GM12892 (cell line): ENCODE measurements at regions not wholly inside any gene's neighbourhood (a gene's known extent, or its start where the extent isn't known, plus 50 kb on each side); places are given as distances from the start of the nearest gene placed in this dataset.

Experiments used
- DNase-seq: peaks from one replicate; pipeline ENCODE4 v3.0.0; 2011; ENCODE audit not compliant: insufficient read length
- FAIRE-seq: peaks from 2 replicates; lab custom pipeline; 2011; peaks lifted over from hg19 to GRCh38; lab: Jason Lieb, UNC
- POLR2A ChIP-seq: IDR thresholded peaks from 2 replicates; pipeline ENCODE4 v1.6.1; 2011; ENCODE audit warnings: low read depth, low read length, control low read depth
- POLR2AphosphoS5 ChIP-seq: IDR thresholded peaks from 2 replicates; pipeline ENCODE4 v1.6.1; 2011; ENCODE audit warnings: low read depth, low read length, control low read depth
- TAF1 ChIP-seq: IDR thresholded peaks from 2 replicates; pipeline ENCODE4 v1.6.1; 2011; ENCODE audit warnings: low read depth, mild to moderate bottlenecking, control low read depth, low read length, borderline replicate concordance

DNA sequence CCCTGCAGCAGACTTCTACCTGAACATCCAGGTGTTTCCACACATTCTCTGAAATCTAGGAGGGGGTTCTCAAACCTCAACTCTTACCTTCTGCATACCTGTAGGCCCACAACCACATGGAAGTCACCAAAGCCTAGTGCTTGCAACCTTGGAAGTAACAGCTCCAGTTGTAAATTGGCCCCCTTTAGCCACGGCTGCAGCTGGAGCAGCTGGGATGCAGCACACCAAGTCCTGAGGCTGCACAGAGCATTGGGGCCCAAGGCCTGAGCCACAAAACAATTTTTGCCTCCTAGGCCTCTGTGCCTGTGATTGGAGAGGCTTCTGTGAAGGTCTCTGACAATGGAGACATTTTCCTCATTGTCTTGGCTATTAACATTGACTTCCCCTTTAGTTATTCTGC is 772.4 kb upstream of the INTU start:
- no peak for DNase-seq
- FAIRE-seq: no peak
- TF ChIP-seq TAF1: no peak
- no peak for TF ChIP-seq POLR2A
- TF ChIP-seq POLR2AphosphoS5: no peak

DNA sequence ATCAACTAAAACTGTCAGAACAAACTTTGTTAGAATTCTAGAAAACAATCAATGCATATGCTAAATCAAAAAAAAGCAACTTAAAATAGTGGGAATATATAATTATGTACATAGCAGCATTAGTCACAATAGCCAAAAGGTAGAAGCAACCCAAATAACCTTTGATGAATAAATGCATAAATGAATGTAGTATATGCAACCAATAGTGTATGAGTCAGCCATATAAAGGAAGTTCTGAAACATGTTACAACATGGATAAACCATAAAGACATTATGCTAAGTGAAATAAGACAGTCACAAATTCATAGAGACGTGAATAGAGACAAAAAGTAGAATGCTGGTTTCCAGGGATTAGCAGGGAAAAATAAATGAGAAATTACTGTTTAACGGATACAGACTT is 762.8 kb upstream of the INTU start:
- DNase-seq: no peak
- no peak for TF ChIP-seq TAF1
- TF ChIP-seq POLR2AphosphoS5: no peak
- no peak for TF ChIP-seq POLR2A
- no peak for FAIRE-seq

DNA sequence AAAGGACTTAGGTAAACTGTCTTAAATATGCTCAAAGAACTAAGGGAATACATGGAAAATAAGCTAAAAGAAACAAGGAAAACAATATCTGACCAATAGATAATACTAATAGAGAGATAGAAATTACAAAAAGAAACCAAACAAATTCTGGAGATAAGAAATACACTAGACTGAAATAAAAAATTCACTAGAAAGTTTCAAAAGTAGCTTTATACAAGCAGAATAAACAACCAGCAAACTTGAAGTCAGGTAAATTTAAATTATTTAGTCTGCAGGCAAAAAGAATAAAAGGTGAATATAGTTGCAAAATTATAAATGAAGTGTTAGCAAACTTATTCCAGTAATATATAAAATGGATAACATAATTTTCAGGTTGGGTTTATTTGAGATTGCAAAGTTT is 760.9 kb upstream of the INTU start:
- FAIRE-seq: no peak
- DNase-seq: no peak
- TF ChIP-seq POLR2AphosphoS5 (no peak), TAF1 (no peak), POLR2A (no peak)

DNA sequence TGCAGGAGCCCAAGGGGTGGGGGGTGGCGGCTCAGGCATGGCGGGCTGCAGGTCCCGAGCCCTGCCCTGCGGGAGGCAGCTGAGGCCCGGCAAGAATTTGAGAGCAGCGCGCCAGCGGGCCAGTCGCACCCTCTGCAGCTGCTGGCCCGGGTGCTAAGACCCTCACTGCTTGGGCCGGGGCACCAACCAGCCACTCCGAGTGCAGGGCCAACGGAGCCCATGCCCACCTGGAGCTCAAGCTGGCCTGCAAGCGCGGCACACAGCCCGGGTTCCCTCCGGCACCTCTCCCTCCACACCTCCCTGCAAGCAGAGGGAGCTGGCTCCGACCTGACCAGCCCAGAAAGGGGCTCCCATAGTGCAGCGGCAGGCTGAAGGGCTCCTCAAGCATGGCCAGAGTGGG is 758.2 kb upstream of the INTU start:
- FAIRE-seq (no peak), DNase-seq (no peak)
- TF ChIP-seq POLR2AphosphoS5 (no peak), POLR2A (no peak), TAF1 (no peak)

DNA sequence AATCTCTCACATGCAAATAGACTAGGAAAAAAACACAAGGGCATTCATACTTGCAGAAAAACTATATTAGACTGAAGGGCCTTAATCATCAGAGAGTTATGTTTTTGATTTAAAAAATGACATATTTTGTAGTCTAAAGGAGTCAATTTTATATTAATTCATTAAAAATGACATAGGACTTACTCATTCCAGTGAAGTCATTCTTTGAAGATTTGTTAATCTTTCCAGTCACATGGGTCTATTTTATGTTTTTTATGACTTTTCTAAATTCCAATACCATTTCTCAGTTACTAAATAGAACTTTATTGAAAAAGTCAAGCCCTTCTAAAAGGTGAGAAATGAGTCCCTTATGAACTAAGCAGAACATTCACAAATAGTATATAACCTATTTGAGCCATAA is 743.8 kb upstream of the INTU start:
- no peak for TF ChIP-seq POLR2A
- no peak for TF ChIP-seq TAF1
- no peak for TF ChIP-seq POLR2AphosphoS5
- FAIRE-seq (no peak), DNase-seq (no peak)

DNA sequence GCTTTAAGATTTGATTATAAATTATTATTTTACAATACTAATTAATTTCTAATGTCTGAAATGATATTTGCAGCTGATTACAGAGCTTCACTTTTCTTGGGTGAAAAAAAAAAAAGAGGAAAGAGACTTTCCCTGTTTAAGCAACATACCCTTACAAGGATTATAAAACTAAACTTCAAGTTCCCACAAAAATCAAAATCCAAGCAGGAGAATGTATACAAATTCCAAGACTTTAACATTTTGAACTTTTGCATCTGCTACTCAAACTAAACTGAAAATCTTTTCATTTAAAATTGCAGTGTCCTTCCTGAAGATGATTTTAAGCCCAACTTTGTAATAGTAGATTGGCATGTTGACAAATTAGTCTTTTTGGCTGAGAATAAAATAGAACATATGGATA is 742.4 kb upstream of the INTU start:
- TF ChIP-seq POLR2A (no peak), TAF1 (no peak), POLR2AphosphoS5 (no peak)
- DNase-seq (no peak), FAIRE-seq (no peak)

DNA sequence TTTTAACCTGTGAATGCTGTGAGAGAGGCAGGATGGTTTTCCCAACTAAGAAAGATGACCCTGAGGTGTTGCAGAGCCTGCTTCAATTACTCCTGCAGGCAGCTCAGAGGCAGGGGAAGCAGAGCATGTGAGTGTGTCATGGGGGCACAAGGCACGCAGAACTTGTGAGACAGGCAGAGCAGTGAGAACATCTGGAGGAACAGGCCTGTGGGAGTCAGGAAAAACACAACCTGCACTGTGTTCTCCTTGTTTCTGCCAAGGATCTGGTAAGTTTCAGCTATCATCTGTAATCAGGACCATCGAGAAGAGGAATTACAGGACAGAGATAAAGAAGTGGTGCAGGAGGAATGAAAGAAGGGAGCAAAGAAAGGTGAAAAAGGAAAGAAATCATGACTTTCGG is 741.8 kb upstream of the INTU start:
- no peak for DNase-seq
- TF ChIP-seq POLR2A: no peak
- no peak for TF ChIP-seq TAF1
- TF ChIP-seq POLR2AphosphoS5: no peak
- FAIRE-seq: no peak

DNA sequence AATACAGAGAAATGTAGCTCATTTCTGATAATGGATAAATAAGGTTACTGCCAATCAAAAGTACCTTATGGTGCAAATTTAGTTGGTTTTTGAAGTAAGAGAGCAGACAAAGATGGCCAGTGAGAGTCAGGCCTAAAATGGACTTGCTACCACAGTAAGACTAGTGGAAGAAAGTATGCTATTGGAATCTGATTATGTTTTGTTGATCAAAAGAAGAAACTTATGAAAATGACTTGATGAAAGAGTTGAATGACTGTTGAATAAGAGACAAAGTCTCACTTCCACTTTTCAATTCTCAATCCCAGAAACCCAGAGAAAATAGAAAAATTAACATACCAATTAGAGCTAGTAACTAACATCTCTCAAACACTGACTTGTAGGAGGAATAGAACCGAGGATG is 737.8 kb upstream of the INTU start:
- DNase-seq (no peak), FAIRE-seq (no peak)
- no peak for TF ChIP-seq TAF1
- no peak for TF ChIP-seq POLR2A
- no peak for TF ChIP-seq POLR2AphosphoS5

DNA sequence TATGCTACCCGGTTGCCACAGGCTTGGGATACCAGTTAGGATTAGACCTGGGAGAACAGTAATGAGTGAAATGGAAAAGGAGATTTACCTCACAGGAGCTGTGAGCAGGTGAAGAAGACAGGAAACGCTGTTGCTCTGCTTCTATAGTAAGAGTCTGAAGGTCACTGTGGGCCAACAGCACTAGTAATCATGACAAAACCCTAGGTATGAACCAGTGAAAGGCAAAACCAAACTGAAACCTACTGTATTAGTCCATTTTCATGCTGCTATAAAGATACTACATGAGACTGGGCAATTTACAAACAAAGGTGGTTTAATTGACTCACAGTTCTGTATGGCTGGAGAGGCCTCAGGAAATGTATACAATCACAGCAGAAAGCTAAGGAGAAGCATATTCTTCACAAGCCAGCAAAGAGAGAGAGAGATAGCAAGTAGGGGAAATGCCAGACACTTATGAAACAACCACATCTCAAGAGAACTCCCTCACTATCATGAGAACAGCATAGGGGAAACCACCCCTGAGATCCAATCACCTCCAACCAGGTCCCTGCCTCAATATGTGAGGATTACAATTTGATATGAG is 736.7 kb upstream of the INTU start:
- TF ChIP-seq POLR2A (no peak), TAF1 (no peak), POLR2AphosphoS5 (no peak)
- FAIRE-seq (no peak), DNase-seq (no peak)

DNA sequence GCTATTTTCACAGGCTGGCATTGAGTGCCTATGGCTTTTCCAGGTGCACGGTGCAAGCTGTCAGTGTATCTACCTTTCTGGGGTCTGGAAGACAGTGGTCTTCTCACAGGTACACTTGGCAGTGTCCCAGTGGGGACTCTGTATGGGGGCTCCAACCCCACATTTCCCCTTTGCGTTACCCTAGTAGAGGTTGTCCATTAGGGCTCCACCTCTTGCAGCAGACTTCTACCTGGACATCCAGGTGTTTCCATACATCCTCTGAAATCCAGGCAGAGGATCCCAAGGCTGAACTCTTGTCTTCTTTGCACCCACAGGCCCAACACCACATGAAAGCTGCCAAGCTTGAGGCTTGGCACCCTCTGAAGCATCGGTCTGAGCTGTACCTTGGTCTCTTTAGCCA is 735.7 kb upstream of the INTU start:
- no peak for TF ChIP-seq POLR2AphosphoS5
- TF ChIP-seq TAF1: no peak
- no peak for TF ChIP-seq POLR2A
- no peak for FAIRE-seq
- DNase-seq: no peak

DNA sequence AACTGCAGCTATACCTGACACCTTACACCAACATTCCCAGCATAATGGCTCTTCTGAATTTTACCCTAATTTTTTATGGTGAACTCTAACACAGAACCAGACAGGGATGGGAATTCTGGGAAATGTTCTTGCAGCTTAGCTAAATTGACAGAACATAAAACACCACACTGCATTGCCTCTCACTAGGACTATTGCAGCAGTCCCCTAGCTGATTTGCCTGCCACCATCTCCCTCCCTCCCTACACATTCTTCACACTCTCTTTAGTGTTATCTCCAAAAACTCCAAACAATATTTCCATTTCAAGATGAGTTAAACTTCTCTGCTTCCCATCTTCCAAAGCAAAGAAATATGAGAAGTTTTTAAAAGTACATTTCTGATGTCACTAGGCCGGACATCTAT is 733.9 kb upstream of the INTU start:
- FAIRE-seq: no peak
- no peak for TF ChIP-seq TAF1
- TF ChIP-seq POLR2A: no peak
- DNase-seq: no peak

DNA sequence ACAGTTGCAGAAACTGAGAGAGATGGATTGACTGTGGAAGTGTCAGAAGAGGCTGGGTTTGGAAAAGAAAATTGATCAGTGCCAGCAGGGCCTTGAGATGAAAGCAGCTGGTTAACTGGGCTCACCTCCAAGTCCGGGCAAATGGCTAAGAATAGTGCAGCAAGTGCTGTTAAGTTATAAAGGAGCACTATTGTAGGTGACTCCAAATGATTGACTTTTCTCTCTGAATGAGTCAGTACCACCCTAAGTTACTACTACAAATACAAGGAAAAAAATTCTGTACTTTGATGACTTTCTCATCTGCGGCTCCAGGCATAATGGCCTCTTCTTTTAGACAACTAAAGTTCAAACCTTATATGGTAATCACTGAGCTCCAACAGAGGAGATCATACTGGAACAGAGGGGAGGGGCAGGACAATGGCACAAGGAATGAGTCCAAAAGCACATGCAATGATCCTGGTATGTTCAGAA is 733.4 kb upstream of the INTU start:
- DNase-seq (no peak), FAIRE-seq (no peak)
- TF ChIP-seq POLR2AphosphoS5 (no peak), POLR2A (no peak), TAF1 (no peak)

DNA sequence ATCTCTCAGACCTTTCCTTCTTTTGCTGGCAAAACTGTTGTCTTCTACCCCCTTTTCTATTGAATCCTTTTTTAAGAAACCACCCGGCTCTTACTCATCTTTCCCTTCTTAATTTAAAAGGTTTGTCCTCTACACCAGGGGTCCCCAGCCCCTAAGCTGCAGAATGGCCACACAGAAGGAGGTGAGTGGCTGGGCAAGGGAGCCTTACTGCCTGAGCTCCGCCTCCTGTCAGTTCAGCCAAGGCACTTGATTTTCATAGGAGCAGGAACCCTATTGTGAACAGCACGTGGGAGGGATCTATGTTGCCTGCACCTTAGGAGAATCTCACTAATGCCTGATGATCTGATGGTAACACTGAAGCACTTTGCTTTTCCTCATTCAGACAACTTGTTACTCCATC is 726.3 kb upstream of the INTU start:
- DNase-seq (no peak), FAIRE-seq (no peak)
- TF ChIP-seq POLR2A (no peak), TAF1 (no peak), POLR2AphosphoS5 (no peak)
